Liver (tissue), 8 donors: ENCODE measurements at regions not wholly inside any gene's neighbourhood (a gene's known extent, or its start where the extent isn't known, plus 50 kb on each side); places are given as distances from the start of the nearest gene placed in this dataset.

Experiments
- DNase-seq: peaks from one replicate; pipeline ENCODE4 v3.0.0-alpha.2; 2017; ENCODE audit warnings: low spot score
- H3K27ac ChIP-seq, 2 donors: one replicate each; pipeline ENCODE4 v1.7.0; 2013; ENCODE audit warnings: inconsistent platforms in 2 of 2, low read length in 2 of 2, control low read depth in 1 of 2, low read depth in 1 of 2, mild to moderate bottlenecking in 1 of 2
- H3K27me3 ChIP-seq, 4 donors: one replicate each; pipeline versions ENCODE4 v1.6.1 to v1.7.0; 2013; ENCODE audit warnings: low read length in 3 of 4, inconsistent platforms in 1 of 4, mild to moderate bottlenecking in 1 of 4, moderate library complexity in 1 of 4; ENCODE audit not compliant: control insufficient read depth in 4 of 4, insufficient read depth in 4 of 4
- H3K36me3 ChIP-seq, 4 donors: one replicate each; pipeline versions ENCODE4 v1.6.1 to v1.7.0; 2013; ENCODE audit warnings: low read length in 3 of 4, mild to moderate bottlenecking in 3 of 4, low read depth in 1 of 4, moderate library complexity in 1 of 4; ENCODE audit not compliant: control insufficient read depth in 4 of 4, insufficient read depth in 3 of 4
- H3K4me1 ChIP-seq, 4 donors: one replicate each; pipeline versions ENCODE4 v1.6.1 to v1.7.0; 2013; ENCODE audit warnings: low read length in 3 of 4, mild to moderate bottlenecking in 3 of 4, moderate library complexity in 1 of 4; ENCODE audit not compliant: control insufficient read depth in 4 of 4, insufficient read depth in 4 of 4
- H3K4me3 ChIP-seq, 3 donors: one replicate each; pipeline versions ENCODE4 v1.6.1 to v1.7.0; 2013; ENCODE audit warnings: low read length in 3 of 3, control low read depth in 1 of 3, low read depth in 1 of 3, mild to moderate bottlenecking in 1 of 3
- H3K9ac ChIP-seq, 2 donors: one replicate each; pipeline ENCODE4 v1.7.0; 2013; ENCODE audit warnings: low read length in 2 of 2, mild to moderate bottlenecking in 2 of 2, moderate library complexity in 2 of 2, control low read depth in 1 of 2, low read depth in 1 of 2
- H3K9me3 ChIP-seq, 4 donors: one replicate each; pipeline versions ENCODE4 v1.6.1 to v1.7.0; 2013; ENCODE audit warnings: low read length in 3 of 4; ENCODE audit not compliant: control insufficient read depth in 4 of 4
- ATF3 ChIP-seq: IDR thresholded peaks from 2 replicates; pipeline ENCODE4 v1.6.1; 2016; ENCODE audit warnings: antibody characterized with exemption
- CTCF ChIP-seq: fragments of 150-350 bp; IDR thresholded peaks from 2 replicates; pipeline ENCODE4 v1.5.1; 2017; ENCODE audit warnings: improper control_type of control experiment, low read depth, low read length; ENCODE audit not compliant: missing input control
- EGR1 ChIP-seq, 2 donors: IDR thresholded peaks; 2 replicates each; pipeline ENCODE4 v1.6.1; 2016 to 2018; ENCODE audit warnings: antibody characterized with exemption in 2 of 2, low read depth in 2 of 2
- FOXA1 ChIP-seq: IDR thresholded peaks from 2 replicates; pipeline ENCODE4 v1.6.1; 2016; ENCODE audit warnings: antibody characterized with exemption
- FOXA2 ChIP-seq: IDR thresholded peaks from 2 replicates; pipeline ENCODE4 v1.6.1; 2016; ENCODE audit warnings: antibody characterized with exemption
- GABPA ChIP-seq, 2 donors: IDR thresholded peaks in 1 of 2; conservative IDR thresholded peaks in 1 of 2; 2 replicates each; pipeline ENCODE4 v1.6.1; 2016; ENCODE audit warnings: antibody characterized with exemption in 2 of 2, mild to moderate bottlenecking in 1 of 2, moderate library complexity in 1 of 2
- HNF4A ChIP-seq, 2 donors: conservative IDR thresholded peaks; 2 replicates each; pipeline ENCODE4 v1.6.1; 2016; ENCODE audit warnings: antibody characterized with exemption in 2 of 2, mild to moderate bottlenecking in 2 of 2
- HNF4G ChIP-seq: IDR thresholded peaks from 2 replicates; pipeline ENCODE4 v1.6.1; 2016; ENCODE audit warnings: antibody characterized with exemption
- JUND ChIP-seq, 2 donors: IDR thresholded peaks; 2 replicates each; pipeline ENCODE4 v1.6.1; 2016; ENCODE audit warnings: antibody characterized with exemption in 2 of 2
- MAX ChIP-seq: IDR thresholded peaks from 2 replicates; pipeline ENCODE4 v1.6.1; 2016; ENCODE audit warnings: antibody characterized with exemption
- NR2F2 ChIP-seq: IDR thresholded peaks from 2 replicates; pipeline ENCODE4 v1.6.1; 2016; ENCODE audit warnings: antibody characterized with exemption
- RAD21 ChIP-seq, 2 donors: IDR thresholded peaks; 2 replicates each; pipeline ENCODE4 v1.6.1; 2016; ENCODE audit warnings: antibody characterized with exemption in 2 of 2, mild to moderate bottlenecking in 2 of 2
- REST ChIP-seq: IDR thresholded peaks from 2 replicates; pipeline ENCODE4 v1.6.1; 2016; ENCODE audit warnings: antibody characterized with exemption, mild to moderate bottlenecking
- RXRA ChIP-seq, 2 donors: IDR thresholded peaks; 2 replicates each; pipeline ENCODE4 v1.6.1; 2017 to 2018; ENCODE audit warnings: antibody characterized with exemption in 2 of 2, mild to moderate bottlenecking in 1 of 2
- SP1 ChIP-seq: IDR thresholded peaks from 2 replicates; pipeline ENCODE4 v1.6.1; 2018; ENCODE audit warnings: antibody characterized with exemption, mild to moderate bottlenecking
- TAF1 ChIP-seq: conservative IDR thresholded peaks from 2 replicates; pipeline ENCODE4 v1.6.1; 2016; ENCODE audit warnings: antibody characterized with exemption, mild to moderate bottlenecking
- YY1 ChIP-seq: IDR thresholded peaks from 2 replicates; pipeline ENCODE4 v1.6.1; 2016; ENCODE audit warnings: antibody characterized with exemption, mild to moderate bottlenecking
- ZBTB33 ChIP-seq: IDR thresholded peaks from 2 replicates; pipeline ENCODE4 v1.6.1; 2016; ENCODE audit warnings: antibody characterized with exemption
- WGBS: extraction: QIAGEN DNeasy Blood & Tissue Kit; methylation state at CpG from one replicate; pipeline ENCODE4 v1.1.7; 2013; 5-methylcytosine and 5-hydroxymethylcytosine counted together
- donor health status: healthy.
- donor health status: healthy.
- donor health status: healthy.
- donor health status: healthy.
- donor health status: healthy.

- Histone ChIP-seq H3K9ac (no peak overlapping the region), H3K27me3 (no peaks in the 10 kb centered on the region), H3K36me3 (no peaks in the 10 kb centered on the region), H3K4me1 (no peaks in the 10 kb centered on the region), H3K9me3 (no peaks in the 10 kb centered on the region), H3K27ac (no peak overlapping the region), H3K4me3 (no peak overlapping the region)
- TF ChIP-seq GABPA (IDR thresholded peaks at IDR 0.05 in 1 of 2, conservative IDR thresholded peaks at IDR 0.05 in 1 of 2) = no peak
- no peak for TF ChIP-seq CTCF
- no peak for TF ChIP-seq FOXA2
- no peak for TF ChIP-seq SP1
- no peak for TF ChIP-seq RAD21 (IDR thresholded peaks at IDR 0.05)
- no peak for TF ChIP-seq RXRA (IDR thresholded peaks at IDR 0.05)
- no peak for TF ChIP-seq HNF4A (conservative IDR thresholded peaks at IDR 0.05)
- no peak for TF ChIP-seq HNF4G
- no peak for TF ChIP-seq EGR1 (IDR thresholded peaks at IDR 0.05; ENCODE audit: low read depth in 2 of 2)
- no peak for TF ChIP-seq FOXA1
- no peak for TF ChIP-seq MAX
- no peak for TF ChIP-seq REST
- TF ChIP-seq JUND (IDR thresholded peaks at IDR 0.05) = no peak
- TF ChIP-seq ZBTB33 = no peak
- TF ChIP-seq TAF1 = no peak
- no peak for TF ChIP-seq YY1
- TF ChIP-seq NR2F2 = no peak
- no peak for TF ChIP-seq ATF3
- WGBS = 69% methylated on average over 5 of the region's 5 CpGs
- no peak for DNase-seq
Observed at GRCh38 chr7:27351137-27351536, 108.5 kb downstream of the EVX1 start.

- no peak for DNase-seq
- Histone ChIP-seq H3K4me1 (no peaks in the 10 kb centered on the region), H3K4me3 (no peak overlapping the region), H3K36me3 (no peaks in the 10 kb centered on the region), H3K9me3 (no peaks in the 10 kb centered on the region), H3K27me3 (no peaks in the 10 kb centered on the region), H3K9ac (no peak overlapping the region), H3K27ac (no peak overlapping the region)
- WGBS = 66% methylated on average over 5 of the region's 5 CpGs
- TF ChIP-seq ATF3 = no peak
- TF ChIP-seq HNF4A (conservative IDR thresholded peaks at IDR 0.05) = no peak
- TF ChIP-seq JUND (IDR thresholded peaks at IDR 0.05) = no peak
- TF ChIP-seq CTCF = no peak
- TF ChIP-seq ZBTB33 = no peak
- TF ChIP-seq YY1 = no peak
- TF ChIP-seq NR2F2 = no peak
- TF ChIP-seq MAX = no peak
- no peak for TF ChIP-seq RXRA (IDR thresholded peaks at IDR 0.05)
- no peak for TF ChIP-seq RAD21 (IDR thresholded peaks at IDR 0.05)
- TF ChIP-seq HNF4G = no peak
- TF ChIP-seq TAF1 = no peak
- no peak for TF ChIP-seq GABPA (IDR thresholded peaks at IDR 0.05 in 1 of 2, conservative IDR thresholded peaks at IDR 0.05 in 1 of 2)
- TF ChIP-seq EGR1 (IDR thresholded peaks at IDR 0.05; ENCODE audit: low read depth in 2 of 2) = no peak
- TF ChIP-seq SP1 = no peak
- TF ChIP-seq FOXA1 = no peak
Observed at GRCh38 chr7:27351786-27352185, 109.2 kb downstream of the EVX1 start.
